SK-N-SH (cell line): ENCODE measurements at regions not wholly inside any gene's neighbourhood (a gene's known extent, or its start where the extent isn't known, plus 50 kb on each side); places are given as distances from the start of the nearest gene placed in this dataset.

Experiments used
- CTCF ChIA-PET: fragments of 300-600, 350-600 bp; formaldehyde crosslinking; extraction: SDS; loops from one replicate; lab custom pipeline; 2021; lab: Yijun Ruan, JAX
- POLR2A ChIA-PET: fragments of 350-600 bp; sonication (Branson Sonifier 250); formaldehyde crosslinking; extraction: SDS; loops from one replicate; lab custom pipeline; 2020; ENCODE audit warnings: antibody characterized with exemption, inconsistent platforms; lab: Yijun Ruan, JAX
- DNase-seq: peaks from one replicate; pipeline ENCODE4 v3.0.0; 2012
- H2AFZ ChIP-seq: fragments of 200-600 bp; sonication (generic); 2 replicates; pipeline ENCODE4 v1.8.1; 2016; ENCODE audit warnings: antibody characterized with exemption, mild to moderate bottlenecking, low read depth
- H3F3A ChIP-seq: fragments of 200-600 bp; sonication (generic); replicated peaks from 2 replicates; pipeline ENCODE3; 2016; ENCODE audit warnings: antibody characterized with exemption, mild to moderate bottlenecking; ENCODE audit not compliant: insufficient read depth
- H3K27ac ChIP-seq, 2 experiments: fragments of 200-500 bp in 1 of 2; fragments of 200-600 bp in 1 of 2; sonication (Bioruptor generic) in 1 of 2; sonication (generic), shearing (Covaris generic) in 1 of 2; 2 replicates each; pipeline versions ENCODE4 v1.5.1 to v1.6.1; 2014 to 2016; ENCODE audit warnings: low read depth in 2 of 2, inconsistent platforms in 1 of 2, low read length in 1 of 2, mild to moderate bottlenecking in 1 of 2, mixed read lengths in 1 of 2
- H3K27me3 ChIP-seq: fragments of 200-600 bp; sonication (generic), shearing (Covaris generic); 2 replicates; pipeline ENCODE4 v1.6.1; 2016; ENCODE audit warnings: mixed run types; ENCODE audit not compliant: insufficient read depth
- H3K36me3 ChIP-seq, 2 experiments: fragments of 200-500 bp in 1 of 2; fragments of 200-600 bp in 1 of 2; sonication (Bioruptor generic) in 1 of 2; sonication (generic) in 1 of 2; replicated peaks in 1 of 2; 2 replicates each; pipeline versions ENCODE3 to v1.5.1; 2014 to 2016; ENCODE audit warnings: low read length in 1 of 2, mild to moderate bottlenecking in 1 of 2; ENCODE audit not compliant: insufficient read depth in 2 of 2, control insufficient read depth in 1 of 2
- H3K4me1 ChIP-seq, 2 experiments: fragments of 200-500 bp in 1 of 2; fragments of 200-600 bp in 1 of 2; sonication (Bioruptor generic) in 1 of 2; sonication (generic), shearing (Covaris generic) in 1 of 2; 2 replicates each; pipeline versions ENCODE4 v1.5.1 to v1.6.1; 2014 to 2016; ENCODE audit warnings: low read depth in 1 of 2, low read length in 1 of 2, mixed run types in 1 of 2; ENCODE audit not compliant: insufficient read depth in 2 of 2, control insufficient read depth in 1 of 2
- H3K4me2 ChIP-seq: fragments of 200-600 bp; sonication (generic), shearing (Covaris generic); 2 replicates; pipeline ENCODE4 v1.6.1; 2017; ENCODE audit warnings: mixed run types
- H3K4me3 ChIP-seq, 2 experiments: fragments of 200-500 bp in 1 of 2; fragments of 200-600 bp in 1 of 2; sonication (Bioruptor generic) in 1 of 2; sonication (generic), shearing (Covaris generic) in 1 of 2; 2 replicates each; pipeline versions ENCODE4 v1.5.1 to v1.8.1; 2014 to 2016; ENCODE audit warnings: low read depth in 2 of 2, inconsistent platforms in 1 of 2, low read length in 1 of 2, mild to moderate bottlenecking in 1 of 2, mixed read lengths in 1 of 2, moderate library complexity in 1 of 2
- H3K79me2 ChIP-seq: fragments of 200-600 bp; sonication (generic); 2 replicates; pipeline ENCODE4 v1.8.1; 2017; ENCODE audit warnings: mild to moderate bottlenecking; ENCODE audit not compliant: insufficient read depth
- H3K9ac ChIP-seq: fragments of 200-600 bp; sonication (generic); 2 replicates; pipeline ENCODE4 v1.6.1; 2017; ENCODE audit warnings: mixed run types
- H3K9me2 ChIP-seq: fragments of 200-600 bp; sonication (generic); 2 replicates; pipeline ENCODE4 v1.6.1; 2017; ENCODE audit warnings: mixed run types
- H3K9me3 ChIP-seq: fragments of 200-600 bp; sonication (generic); 2 replicates; pipeline ENCODE4 v1.6.1; 2017; ENCODE audit warnings: mixed run types, mild to moderate bottlenecking, moderate library complexity
- H4K20me1 ChIP-seq: fragments of 200-600 bp; sonication (generic); 2 replicates; pipeline ENCODE4 v1.6.1; 2017; ENCODE audit warnings: mild to moderate bottlenecking, mixed run types; ENCODE audit not compliant: insufficient read depth
- CHD2 ChIP-seq: fragments of 150-350 bp; IDR thresholded peaks from 2 replicates; pipeline ENCODE4 v1.6.1; 2018; ENCODE audit warnings: low read length; ENCODE audit not compliant: partially characterized antibody
- CTCF ChIP-seq: fragments of 200-600 bp; sonication (generic); IDR thresholded peaks from 2 replicates; pipeline ENCODE4 v1.6.1; 2017; ENCODE audit warnings: antibody characterized with exemption, mild to moderate bottlenecking, moderate library complexity
- ELF1 ChIP-seq: IDR thresholded peaks from 2 replicates; pipeline ENCODE4 v1.4.0; 2012
- EP300 ChIP-seq, 2 experiments: IDR thresholded peaks; 2 replicates each; pipeline versions ENCODE4 v1.4.0 to v1.6.1; 2012; ENCODE audit warnings: borderline replicate concordance in 1 of 2, low read depth in 1 of 2, low read length in 1 of 2
- FOSL2 ChIP-seq: IDR thresholded peaks from 2 replicates; pipeline ENCODE4 v1.4.0; 2012; ENCODE audit warnings: low read depth, mild to moderate bottlenecking, moderate library complexity, borderline replicate concordance
- FOXJ3 ChIP-seq: sonication (generic); formaldehyde crosslinking; IDR thresholded peaks from 2 replicates; pipeline ENCODE4 v1.5.1; 2020; ENCODE audit warnings: mild to moderate bottlenecking, missing genetic modification reagents
- GABPA ChIP-seq: IDR thresholded peaks from 2 replicates; pipeline ENCODE4 v1.4.0; 2012; ENCODE audit warnings: low read depth, mild to moderate bottlenecking
- GATA2 ChIP-seq: sonication (generic); formaldehyde crosslinking; IDR thresholded peaks from 2 replicates; pipeline ENCODE4 v1.5.0; 2020; ENCODE audit warnings: mild to moderate bottlenecking, missing genetic modification reagents
- JUND ChIP-seq: IDR thresholded peaks from 2 replicates; pipeline ENCODE4 v1.4.0; 2012
- MEF2A ChIP-seq: IDR thresholded peaks from 2 replicates; pipeline ENCODE4 v1.4.0; 2012; ENCODE audit warnings: low read depth, borderline replicate concordance
- NFIC ChIP-seq: IDR thresholded peaks from 2 replicates; pipeline ENCODE4 v1.4.0; 2012; ENCODE audit warnings: borderline replicate concordance
- NRF1 ChIP-seq: IDR thresholded peaks from 2 replicates; pipeline ENCODE4 v1.6.1; 2012; ENCODE audit warnings: low read depth, mild to moderate bottlenecking, low read length
- POLR2AphosphoS5 ChIP-seq: IDR thresholded peaks from 2 replicates; pipeline ENCODE4 v1.6.1; 2012; ENCODE audit warnings: low read depth, low read length
- RAD21 ChIP-seq: IDR thresholded peaks from 2 replicates; pipeline ENCODE4 v1.6.1; 2012; ENCODE audit warnings: mild to moderate bottlenecking, low read length
- RFX5 ChIP-seq: IDR thresholded peaks from 2 replicates; pipeline ENCODE4 v1.6.1; 2012; ENCODE audit warnings: mild to moderate bottlenecking, improper control_type of control experiment, low read length
- TAF1 ChIP-seq: IDR thresholded peaks from 2 replicates; pipeline ENCODE4 v1.6.1; 2012; ENCODE audit warnings: low read depth, mild to moderate bottlenecking, low read length, moderate library complexity, borderline replicate concordance
- USF2 ChIP-seq: fragments of 150-350 bp; IDR thresholded peaks from 2 replicates; pipeline ENCODE4 v1.6.1; 2017; ENCODE audit warnings: antibody characterized with exemption, low read length, low read depth, borderline replicate concordance
- ZBTB33 ChIP-seq: IDR thresholded peaks from 2 replicates; pipeline ENCODE4 v1.4.0; 2012; ENCODE audit warnings: low read depth, borderline replicate concordance
- WGBS: methylation state at CpG from one replicate; pipeline ENCODE4 v1.1.6; 2017; ENCODE audit warnings: low lambda C conversion rate; 5-methylcytosine and 5-hydroxymethylcytosine counted together

GRCh38 chr10:30722956-30723620 is 93.5 kb upstream of the LYZL2 start:
- POLR2A ChIA-PET = no interaction called here

More at GRCh38 chr10:30722956-30723620, 93.5 kb upstream of the LYZL2 start:
- H3K4me2 ChIP-seq = no peak overlapping the region
- TF ChIP-seq RAD21 (no peak), MEF2A (no peak), TAF1 (no peak), GATA2 (CRISPR knock-in tag) (no peak), JUND (no peak), CHD2 (no peak), USF2 (no peak), ELF1 (no peak), ZBTB33 (no peak), POLR2AphosphoS5 (no peak), RFX5 (no peak), NRF1 (no peak), CTCF (no peak), FOXJ3 (no peak), GABPA (no peak), FOSL2 (no peak), NFIC (no peak), EP300 (IDR thresholded peaks at IDR 0.05; ENCODE audit: borderline replicate concordance in 1 of 2, low read depth in 1 of 2, low read length in 1 of 2) (no peak)
- no peak overlapping the region for H3K9ac ChIP-seq
- no peaks in the 10 kb centered on the region; the same call in 1 of the 2 replicates for H3K27me3 ChIP-seq
- H3K36me3 ChIP-seq = no peaks in the 10 kb centered on the region
- H3K4me3 ChIP-seq = no peak overlapping the region
- no peak overlapping the region for H2AFZ ChIP-seq
- H3K9me3 ChIP-seq = no peaks in the 10 kb centered on the region
- 88% methylated on average over 10 of the region's 10 CpGs for WGBS
- no peaks in the 10 kb centered on the region for H3K9me2 ChIP-seq
- H3K4me1 ChIP-seq = peaks cover 0 to 7% of the 10 kb centered on the region in 2 experiments; a peak in 1 of 4 replicates
- no peak for DNase-seq
- no peaks in the 10 kb centered on the region for H3F3A ChIP-seq
- H3K27ac ChIP-seq = no peak overlapping the region
- CTCF ChIA-PET = interaction anchor here (1.4 kb wide), 1 partner anchor 36 kb away, joined by 4 read pairs; no protein-coding TSS in a partner anchor
- H3K79me2 ChIP-seq = no peaks in the 10 kb centered on the region
- no peaks in the 10 kb centered on the region for H4K20me1 ChIP-seq
